HT1080 (cell line): ENCODE measurements at regions not wholly inside any gene's neighbourhood (a gene's known extent, or its start where the extent isn't known, plus 50 kb on each side); places are given as distances from the start of the nearest gene placed in this dataset.

Experiments used
- DNase-seq: peaks from one replicate; pipeline ENCODE4 v3.0.0-alpha.2; 2015; ENCODE audit warnings: low read depth

- DNase-seq: no peak
Measured at GRCh38 chr20:12358655-12359009, 440.9 kb downstream of the BTBD3 start.

GRCh38 chr20:12371990-12372389 lies 454.3 kb downstream of the BTBD3 start:
- no peak for DNase-seq

DNA sequence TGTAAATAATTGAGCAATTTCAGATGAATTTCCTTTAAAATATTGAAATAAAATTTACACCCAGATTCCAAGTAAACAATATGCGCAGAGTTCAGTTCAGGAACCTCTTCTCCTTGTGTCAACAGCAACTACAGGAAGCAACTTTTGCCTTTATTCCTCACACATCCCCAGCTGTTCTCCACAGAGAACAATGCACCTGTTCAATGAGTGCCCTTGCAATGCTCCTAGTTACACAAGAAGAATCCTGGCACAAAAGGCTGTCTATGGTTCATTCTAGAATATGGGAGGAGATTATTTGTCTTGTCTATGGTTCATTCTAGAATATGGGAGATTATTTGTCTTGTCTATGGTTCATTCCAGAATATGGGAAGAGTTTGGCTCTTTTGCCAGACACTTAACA lies 454.9 kb downstream of the BTBD3 start:
- DNase-seq: no peak

DNA sequence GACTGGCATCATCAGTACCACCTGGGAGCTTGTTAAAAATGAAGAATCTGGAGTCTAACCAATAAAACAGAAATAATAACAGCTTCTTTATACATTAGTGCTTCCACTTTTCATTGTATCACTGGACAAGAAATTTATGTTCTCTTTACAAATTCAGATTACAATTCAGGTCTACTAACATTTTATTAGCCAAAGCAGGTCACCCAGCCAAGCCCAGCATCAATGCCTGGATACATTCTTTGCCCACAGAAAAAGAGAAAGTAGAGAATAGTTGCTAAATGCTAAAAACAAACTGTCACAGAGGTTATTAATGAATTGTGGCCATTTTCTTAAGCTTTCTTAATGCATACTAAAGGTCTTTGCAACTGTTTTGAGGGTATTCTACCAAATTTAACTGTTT lies 458.3 kb downstream of the BTBD3 start:
- DNase-seq: no peak

GRCh38 chr20:12383821-12384220 lies 466.1 kb downstream of the BTBD3 start:
- DNase-seq: peak; percentile 71

- no peak for DNase-seq
Measured at GRCh38 chr20:12386821-12387220, 469.1 kb downstream of the BTBD3 start.

GRCh38 chr20:12391099-12391498 lies 473.4 kb downstream of the BTBD3 start:
- DNase-seq: no peak

- DNase-seq: peak; percentile 51
Measured at GRCh38 chr20:12394786-12395185, 477.1 kb downstream of the BTBD3 start.

DNA sequence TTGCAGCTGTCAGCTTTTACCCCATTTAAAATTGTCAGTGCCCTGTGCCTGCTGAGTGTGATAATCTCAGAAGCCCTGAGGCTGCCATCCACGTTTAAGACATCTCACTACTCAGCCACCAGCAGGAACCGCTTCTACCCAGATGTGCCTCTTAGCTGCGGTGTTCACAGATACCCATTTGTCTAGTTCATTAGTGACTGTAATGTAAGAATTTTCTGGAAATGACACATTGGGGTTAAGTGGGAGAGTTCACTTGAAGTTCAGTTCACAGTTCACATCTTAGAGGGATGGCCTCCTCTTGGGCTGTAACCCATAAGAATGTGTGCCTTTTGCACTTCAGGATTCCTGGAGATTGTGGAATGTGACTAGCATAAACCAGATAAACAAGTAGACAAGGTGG lies 477.7 kb downstream of the BTBD3 start:
- no peak for DNase-seq

DNA sequence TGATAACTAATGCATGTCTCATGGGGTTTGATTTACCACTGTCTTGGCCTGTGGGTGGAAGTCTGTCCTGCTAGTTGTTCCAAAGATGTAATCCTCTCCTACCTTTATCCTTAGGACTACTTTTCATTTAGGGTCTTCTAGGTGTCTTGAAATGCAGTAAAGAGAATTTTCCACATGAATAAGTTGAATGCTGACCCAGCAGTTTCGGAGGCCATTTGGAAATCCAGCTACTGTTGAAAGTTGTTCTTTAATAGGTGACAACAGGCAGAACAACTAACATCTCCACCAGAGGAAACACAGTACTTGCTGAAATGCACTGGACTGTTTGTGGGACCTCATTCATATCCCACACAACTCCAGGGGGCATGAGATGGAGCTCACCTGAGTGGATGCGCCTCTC lies 478.1 kb downstream of the BTBD3 start:
- DNase-seq: no peak

DNA sequence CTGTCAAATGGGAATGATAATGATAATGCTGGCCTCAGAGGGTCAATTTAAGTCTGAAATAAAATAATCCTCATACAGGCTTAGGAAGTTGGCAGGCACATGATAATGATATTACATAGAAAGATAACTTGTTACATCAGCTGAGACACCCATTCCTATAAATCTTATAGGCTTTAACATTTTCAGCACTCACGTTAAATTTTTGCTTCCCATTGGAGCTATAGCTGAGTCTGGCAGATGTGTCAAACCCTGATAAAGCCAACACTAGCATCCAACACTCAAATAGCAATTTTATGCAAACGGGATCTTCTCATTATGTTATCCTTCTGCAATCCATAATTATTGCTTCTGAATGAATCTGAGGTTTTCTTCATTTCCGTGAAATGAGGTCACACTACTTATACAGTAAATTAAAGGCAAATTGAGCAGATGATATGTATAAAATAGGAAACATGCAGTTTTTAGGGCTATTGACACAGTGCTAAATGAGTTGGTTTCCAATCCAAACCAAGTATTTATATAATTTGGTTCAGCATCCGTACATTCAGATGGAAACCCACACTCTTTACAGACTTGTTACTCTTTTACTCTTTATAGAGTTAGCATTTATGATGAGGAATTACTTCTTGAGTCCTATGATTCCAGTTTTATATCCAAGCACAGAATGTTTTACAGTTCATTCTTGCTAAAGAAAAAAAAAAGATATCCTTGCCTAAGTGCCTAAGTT lies 481.6 kb downstream of the BTBD3 start:
- DNase-seq: no peak

GRCh38 chr20:12404941-12405340 lies 487.2 kb downstream of the BTBD3 start:
- no peak for DNase-seq

GRCh38 chr20:12406978-12407377 lies 489.3 kb downstream of the BTBD3 start:
- no peak for DNase-seq

GRCh38 chr20:12409501-12409900 lies 491.8 kb downstream of the BTBD3 start:
- no peak for DNase-seq

DNA sequence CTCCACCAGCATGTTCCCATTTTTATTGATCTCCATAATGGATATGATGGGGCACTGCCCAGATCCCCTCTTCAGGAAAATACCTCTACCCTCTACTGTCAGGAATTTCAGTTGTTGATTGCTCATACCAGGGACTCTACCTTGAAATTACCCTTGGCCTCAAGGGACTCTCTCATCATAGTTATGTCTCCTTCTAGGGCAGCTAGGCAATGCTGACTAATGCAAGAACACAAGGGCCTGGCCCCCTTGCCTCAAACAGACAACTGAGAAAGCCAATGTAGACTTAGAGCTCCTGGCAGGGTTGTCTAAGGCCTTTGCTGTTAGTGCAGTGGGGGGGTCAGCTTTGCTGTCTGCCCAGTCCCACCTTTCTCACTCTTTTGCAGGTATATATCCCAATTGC lies 493.1 kb downstream of the BTBD3 start:
- DNase-seq: no peak

DNA sequence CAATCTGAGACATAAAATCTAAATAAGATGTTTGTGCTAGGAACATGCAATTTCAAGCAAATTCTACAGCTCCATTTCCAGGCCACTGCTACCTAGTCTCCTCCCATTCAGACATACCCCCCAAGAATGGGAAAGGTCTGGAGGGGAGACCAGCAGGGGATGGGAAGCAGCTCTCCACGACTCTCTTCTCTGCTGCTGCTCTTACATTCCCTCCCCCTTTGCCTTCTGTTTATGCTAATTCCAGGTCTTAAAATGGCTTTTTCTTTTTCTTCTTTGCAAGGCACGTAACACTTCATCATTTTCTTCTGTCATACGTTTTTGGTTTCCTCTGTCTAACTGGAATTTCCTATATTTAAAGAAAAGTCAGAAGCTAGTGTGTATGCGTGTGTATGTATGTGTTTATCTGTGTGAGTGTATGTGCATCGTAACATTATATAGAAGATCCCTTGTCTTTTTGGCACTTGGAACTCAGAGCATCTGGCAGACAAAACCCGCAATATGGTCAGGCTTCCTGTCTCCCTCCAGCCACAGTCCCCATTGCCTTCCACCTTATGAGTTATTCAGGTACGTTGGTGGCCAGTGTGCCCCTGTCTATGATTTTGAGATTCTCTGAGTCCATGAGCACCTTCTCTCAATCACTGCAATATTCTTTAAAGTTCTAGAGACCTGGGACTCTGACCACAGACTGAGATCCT lies 493.7 kb downstream of the BTBD3 start:
- no peak for DNase-seq

DNA sequence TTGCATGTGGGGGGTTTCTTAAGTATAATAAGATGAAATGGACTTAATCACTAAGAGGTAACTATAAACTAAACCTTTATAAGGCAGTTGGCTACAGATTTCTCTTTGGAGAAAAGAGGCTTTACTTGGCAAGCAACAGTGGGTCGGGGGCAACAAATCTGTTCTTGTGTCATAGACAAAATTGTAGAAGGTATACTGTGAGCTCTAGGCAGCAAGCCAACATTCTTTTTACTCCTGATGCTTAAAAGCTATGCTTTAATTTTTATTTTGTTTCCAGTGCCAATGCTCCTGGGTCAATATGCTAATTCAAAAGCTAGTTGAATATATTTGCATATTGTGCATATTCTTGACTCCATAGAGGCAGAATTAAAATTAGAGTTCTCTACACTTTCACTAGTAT lies 495.4 kb downstream of the BTBD3 start:
- no peak for DNase-seq

DNA sequence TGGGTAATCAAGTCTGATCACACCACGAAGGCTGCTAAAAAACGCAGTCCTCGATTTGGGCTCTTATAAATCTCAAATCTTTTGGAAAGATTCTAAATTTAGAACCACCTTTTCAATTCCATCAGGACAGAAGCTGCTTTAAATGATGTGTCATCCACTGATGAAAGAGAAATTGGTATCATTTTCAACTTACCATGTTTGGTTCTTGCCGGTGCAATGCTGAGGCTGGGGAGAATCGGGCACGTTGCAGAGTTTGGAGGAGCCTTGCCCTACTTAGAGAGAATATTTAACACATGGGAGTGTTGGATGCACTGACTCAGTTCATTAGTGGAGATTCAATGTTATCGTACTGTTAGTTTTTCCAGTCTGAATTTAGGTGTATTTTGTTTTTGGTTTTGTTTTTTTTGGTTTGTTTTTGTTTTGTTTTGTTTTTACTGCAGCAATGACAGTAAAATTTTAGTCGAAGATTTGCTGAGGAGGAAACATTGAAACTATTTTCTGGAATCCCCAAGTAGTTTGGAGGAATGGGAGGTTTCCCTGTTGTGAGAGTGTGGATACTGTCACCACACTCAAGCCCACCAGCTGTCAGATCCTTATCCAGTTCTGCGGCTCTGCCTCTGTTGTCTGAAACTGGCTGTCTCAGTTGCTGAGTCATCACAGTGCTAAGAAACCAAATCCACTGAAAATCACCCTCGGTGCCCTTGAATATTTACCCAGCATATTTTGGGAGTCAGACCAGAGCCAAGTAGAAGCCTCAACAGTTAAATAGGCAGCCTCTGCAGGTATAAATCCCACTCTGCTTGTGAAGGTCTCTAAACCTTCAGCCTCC lies 497.0 kb downstream of the BTBD3 start:
- peak; percentile 54 for DNase-seq

DNA sequence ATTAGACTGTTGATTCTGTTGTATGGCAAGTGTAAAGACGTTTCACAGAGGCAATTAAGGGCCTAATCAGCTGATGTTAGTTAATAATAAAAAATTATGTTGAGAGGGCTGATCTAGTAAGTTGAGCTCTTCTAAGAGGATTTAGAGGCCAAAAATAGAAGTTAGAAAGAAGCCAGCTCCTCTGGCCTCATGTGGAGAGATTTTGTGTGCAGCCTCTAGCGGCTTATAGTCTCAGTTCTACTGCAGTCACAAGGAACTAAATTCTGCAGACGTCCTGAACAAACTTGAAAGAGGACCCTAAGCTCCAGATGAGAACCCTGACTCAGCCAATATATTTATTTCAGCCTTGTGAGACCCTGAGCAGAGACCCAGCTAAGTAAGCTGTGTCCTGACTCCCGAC lies 498.6 kb downstream of the BTBD3 start:
- no peak for DNase-seq

- DNase-seq: no peak
Measured at GRCh38 chr20:12433724-12434123, 516.0 kb downstream of the BTBD3 start.

DNA sequence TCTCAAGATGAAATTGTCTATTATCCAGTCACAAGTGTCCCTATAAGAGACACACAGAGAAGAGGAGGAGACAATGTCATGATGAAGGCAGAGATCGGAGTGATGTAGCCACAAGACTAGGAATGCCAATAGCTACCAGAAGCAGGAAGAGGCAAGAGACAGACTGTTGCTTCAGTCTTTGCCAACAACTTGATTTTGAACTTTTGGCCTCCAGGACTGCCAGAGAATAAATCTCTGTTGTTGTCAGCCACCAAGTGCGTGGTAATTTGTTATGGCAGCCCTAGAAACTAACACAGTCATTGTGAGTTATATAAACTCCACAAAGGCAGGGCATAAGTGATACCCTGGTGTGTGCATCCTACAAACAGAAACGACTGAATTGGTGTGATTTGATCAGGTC lies 517.0 kb downstream of the BTBD3 start:
- no peak for DNase-seq

DNA sequence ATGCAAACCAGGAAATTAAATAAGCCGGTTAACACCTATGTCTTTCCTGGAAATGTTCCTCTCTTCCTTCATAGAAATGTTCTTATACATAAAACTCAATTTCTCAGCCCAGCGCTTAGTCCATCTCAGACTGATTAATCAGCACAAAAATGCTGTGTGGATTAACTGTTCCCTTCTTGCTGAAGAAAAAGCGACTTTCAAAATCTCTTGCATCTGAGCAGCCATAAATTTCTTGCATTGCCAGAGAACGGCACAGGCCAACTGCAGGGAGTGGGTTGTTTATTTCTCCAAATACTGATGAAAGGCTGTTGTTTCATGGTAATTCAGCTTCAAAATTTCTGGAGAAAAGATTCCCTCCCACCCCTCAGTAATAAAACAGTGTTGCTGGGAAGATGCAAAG lies 517.6 kb downstream of the BTBD3 start:
- no peak for DNase-seq
